ENCODE measurements at regions not wholly inside any gene's neighbourhood (a gene's known extent, or its start where the extent isn't known, plus 50 kb on each side); places are given as distances from the start of the nearest gene placed in this dataset.
"Not testable (repeated sequence)": the region's sequence is repeated elsewhere in the genome, so short reads cannot be mapped to it uniquely, and the experiment has no call there.

GRCh38 chr2:226544596-226545210, 254.9 kb downstream of the IRS1 start:
- Mint-ChIP-seq H3K27ac (no peak overlapping the region), H3K9me3 (peaks cover 0 to 5% (median 0%) of the 10 kb centered on the region in 5 donors), H3K4me1 (no peaks in the 10 kb centered on the region), H3K27me3 (peaks cover 2 to 22% of the 10 kb centered on the region in 2 donors), H3K36me3 (no peaks in the 10 kb centered on the region), H3K4me3 (no peak overlapping the region)
- no peaks in the 10 kb centered on the region for H3K4me1 ChIP-seq (ENCODE audit: insufficient read depth, low read length)
- H3K4me3 ChIP-seq (ENCODE audit: low read length), result no peak overlapping the region
- no peak for DNase-seq
- H3K27ac ChIP-seq (ENCODE audit: low read depth, low read length), result no peak overlapping the region
- CTCF ChIA-PET, result no interaction called here
- POLR2A ChIA-PET, result no interaction called here
- H3K9me3 ChIP-seq (ENCODE audit: low read length), result no peaks in the 10 kb centered on the region
- no peaks in the 10 kb centered on the region for H3K27me3 ChIP-seq (ENCODE audit: insufficient read depth, low read length, poor library complexity, severe bottlenecking)
- no peaks in the 10 kb centered on the region for H3K36me3 ChIP-seq (ENCODE audit: insufficient read depth, low read length)

- H3K27ac ChIP-seq (ENCODE audit: low read depth, low read length), result no peak overlapping the region
- no peaks in the 10 kb centered on the region for H3K36me3 ChIP-seq (ENCODE audit: insufficient read depth, low read length)
- Mint-ChIP-seq H3K36me3 (no peaks in the 10 kb centered on the region), H3K4me3 (no peak overlapping the region), H3K9me3 (peaks cover 0 to 2% (median 0%) of the 10 kb centered on the region in 5 donors), H3K27me3 (peaks cover 1 to 18% of the 10 kb centered on the region in 2 donors), H3K27ac (no peak overlapping the region), H3K4me1 (no peaks in the 10 kb centered on the region)
- no peak overlapping the region for H3K4me3 ChIP-seq (ENCODE audit: low read length)
- H3K4me1 ChIP-seq (ENCODE audit: insufficient read depth, low read length), result no peaks in the 10 kb centered on the region
- no peaks in the 10 kb centered on the region for H3K27me3 ChIP-seq (ENCODE audit: insufficient read depth, low read length, poor library complexity, severe bottlenecking)
- H3K9me3 ChIP-seq (ENCODE audit: low read length), result no peaks in the 10 kb centered on the region
- no peak for DNase-seq
- ChIA-PET CTCF (no interaction called here), POLR2A (no interaction called here)
Observed at GRCh38 chr2:226540204-226540994, 259.2 kb downstream of the IRS1 start.

- Histone ChIP-seq H3K4me3 (ENCODE audit: low read length) (no peak overlapping the region), H3K36me3 (ENCODE audit: insufficient read depth, low read length) (no peaks in the 10 kb centered on the region), H3K27ac (ENCODE audit: low read depth, low read length) (no peak overlapping the region), H3K4me1 (ENCODE audit: insufficient read depth, low read length) (no peaks in the 10 kb centered on the region), H3K9me3 (ENCODE audit: low read length) (no peaks in the 10 kb centered on the region), H3K27me3 (ENCODE audit: insufficient read depth, low read length, poor library complexity, severe bottlenecking) (no peaks in the 10 kb centered on the region)
- Mint-ChIP-seq H3K27ac (no peak overlapping the region), H3K4me3 (no peak overlapping the region), H3K9me3 (peaks cover 0 to 2% (median 0%) of the 10 kb centered on the region in 5 donors), H3K36me3 (no peaks in the 10 kb centered on the region), H3K4me1 (no peaks in the 10 kb centered on the region), H3K27me3 (no peaks in the 10 kb centered on the region)
- ChIA-PET CTCF (interaction anchor here (1.0 kb wide), 1 partner anchor 25 kb away, joined by 3 read pairs; no protein-coding TSS in a partner anchor), POLR2A (no interaction called here)
- no peak for DNase-seq
Observed at GRCh38 chr2:226536410-226536809, 263.2 kb downstream of the IRS1 start.

- H3K27me3 Mint-ChIP-seq; H3K27ac ChIP-seq (ENCODE audit: low read depth, low read length); H3K9me3 ChIP-seq (ENCODE audit: low read length); CTCF ChIA-PET; H3K4me1 ChIP-seq (ENCODE audit: insufficient read depth, low read length); H3K27me3 ChIP-seq (ENCODE audit: insufficient read depth, low read length, poor library complexity, severe bottlenecking); H3K36me3 Mint-ChIP-seq; H3K27ac Mint-ChIP-seq; H3K9me3 Mint-ChIP-seq; DNase-seq; H3K36me3 ChIP-seq (ENCODE audit: insufficient read depth, low read length); H3K4me3 ChIP-seq (ENCODE audit: low read length); POLR2A ChIA-PET; H3K4me1 Mint-ChIP-seq; H3K4me3 Mint-ChIP-seq: not testable (repeated sequence)
Observed at GRCh38 chr2:226532976-226533375, 266.6 kb downstream of the IRS1 start.

DNA sequence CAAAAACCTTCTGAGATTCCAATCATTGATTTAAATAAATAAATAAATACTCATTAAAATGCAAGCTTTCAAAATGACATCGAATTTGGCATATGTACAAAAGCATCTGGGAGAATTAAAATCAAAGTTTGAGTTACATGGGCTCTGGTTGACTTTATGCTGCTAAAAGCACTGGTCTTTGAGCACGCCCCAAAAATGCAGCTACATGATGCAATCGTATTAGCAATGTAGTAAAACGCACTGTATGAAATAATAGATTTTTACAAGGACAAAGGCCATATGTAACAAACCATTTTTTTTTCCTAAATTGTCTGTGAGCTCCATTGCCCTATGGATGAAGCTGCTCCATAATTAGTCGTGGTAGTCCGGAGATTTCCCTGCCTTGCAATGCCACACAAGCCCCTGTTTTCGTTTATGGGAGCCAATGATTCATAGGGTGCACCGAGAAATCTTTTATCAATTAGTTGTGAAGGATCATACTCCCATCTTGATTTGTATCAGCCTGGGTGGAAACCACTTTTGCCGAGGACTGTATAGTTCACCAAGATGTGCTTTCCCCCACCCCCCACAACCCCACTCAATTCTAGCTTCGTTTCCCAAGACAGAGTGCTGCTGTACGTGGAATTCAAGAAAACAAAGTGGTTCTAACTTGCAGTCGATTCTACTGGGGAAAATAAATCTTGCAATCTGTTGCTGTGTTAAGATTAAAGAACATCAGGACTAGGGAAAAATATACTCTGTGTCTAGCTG, 268.4 kb downstream of the IRS1 start:
- H3K36me3 ChIP-seq (ENCODE audit: insufficient read depth, low read length), result no peaks in the 10 kb centered on the region
- H3K27me3 ChIP-seq (ENCODE audit: insufficient read depth, low read length, poor library complexity, severe bottlenecking), result no peaks in the 10 kb centered on the region
- no peak overlapping the region for H3K4me3 ChIP-seq (ENCODE audit: low read length)
- Mint-ChIP-seq H3K4me1 (no peaks in the 10 kb centered on the region), H3K9me3 (no peaks in the 10 kb centered on the region), H3K27me3 (no peaks in the 10 kb centered on the region), H3K4me3 (no peak overlapping the region), H3K27ac (no peak overlapping the region), H3K36me3 (no peaks in the 10 kb centered on the region)
- POLR2A ChIA-PET, result no interaction called here
- H3K9me3 ChIP-seq (ENCODE audit: low read length), result no peaks in the 10 kb centered on the region
- no peaks in the 10 kb centered on the region for H3K4me1 ChIP-seq (ENCODE audit: insufficient read depth, low read length)
- no peak overlapping the region for H3K27ac ChIP-seq (ENCODE audit: low read depth, low read length)
- CTCF ChIA-PET, result no interaction called here
- no peak for DNase-seq

DNA sequence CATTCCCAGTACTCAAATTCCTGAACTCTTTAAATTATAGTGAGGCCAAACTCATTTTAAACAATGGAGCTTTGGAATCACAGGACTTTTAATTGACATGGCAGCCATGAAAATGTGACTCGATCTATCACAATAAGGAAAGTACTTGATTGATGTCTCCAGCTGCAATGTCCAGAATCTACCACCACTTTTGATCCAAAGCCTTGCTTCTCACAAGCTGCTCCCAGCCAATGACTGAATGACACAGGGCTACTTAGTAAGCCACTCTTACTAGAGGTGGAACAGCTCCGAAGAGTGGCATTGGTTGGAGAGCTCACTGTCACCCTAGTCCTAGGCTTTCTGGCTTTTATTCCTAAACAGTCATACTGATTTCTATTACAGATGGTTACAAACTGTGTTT, 270.1 kb downstream of the IRS1 start:
- no peak overlapping the region for H3K27ac Mint-ChIP-seq
- no peak overlapping the region for H3K4me3 ChIP-seq (ENCODE audit: low read length)
- H3K27ac ChIP-seq (ENCODE audit: low read depth, low read length), result no peak overlapping the region
- no peaks in the 10 kb centered on the region for H3K4me1 ChIP-seq (ENCODE audit: insufficient read depth, low read length)
- H3K36me3 ChIP-seq (ENCODE audit: insufficient read depth, low read length), result no peaks in the 10 kb centered on the region
- no peaks in the 10 kb centered on the region for H3K9me3 Mint-ChIP-seq
- no peaks in the 10 kb centered on the region for H3K9me3 ChIP-seq (ENCODE audit: low read length)
- no peak overlapping the region for H3K4me3 Mint-ChIP-seq
- H3K36me3 Mint-ChIP-seq, result no peaks in the 10 kb centered on the region
- ChIA-PET CTCF (no interaction called here), POLR2A (no interaction called here)
- no peak for DNase-seq
- no peaks in the 10 kb centered on the region for H3K27me3 ChIP-seq (ENCODE audit: insufficient read depth, low read length, poor library complexity, severe bottlenecking)
- peaks cover 0 to 1% of the 10 kb centered on the region in 2 donors for H3K27me3 Mint-ChIP-seq
- H3K4me1 Mint-ChIP-seq, result no peaks in the 10 kb centered on the region

GRCh38 chr2:226526716-226527115, 272.9 kb downstream of the IRS1 start:
- ChIA-PET POLR2A (no interaction called here), CTCF (no interaction called here)
- Histone ChIP-seq H3K9me3 (ENCODE audit: low read length) (no peaks in the 10 kb centered on the region), H3K36me3 (ENCODE audit: insufficient read depth, low read length) (no peaks in the 10 kb centered on the region), H3K27ac (ENCODE audit: low read depth, low read length) (no peak overlapping the region), H3K4me1 (ENCODE audit: insufficient read depth, low read length) (no peaks in the 10 kb centered on the region), H3K4me3 (ENCODE audit: low read length) (no peak overlapping the region), H3K27me3 (ENCODE audit: insufficient read depth, low read length, poor library complexity, severe bottlenecking) (no peaks in the 10 kb centered on the region)
- Mint-ChIP-seq H3K4me1 (no peaks in the 10 kb centered on the region), H3K36me3 (no peaks in the 10 kb centered on the region), H3K27ac (no peak overlapping the region), H3K9me3 (no peaks in the 10 kb centered on the region), H3K4me3 (no peak overlapping the region), H3K27me3 (peaks cover 0 to 4% of the 10 kb centered on the region in 2 donors)
- DNase-seq, result no peak

GRCh38 chr2:226524381-226524843, 275.2 kb downstream of the IRS1 start:
- no peaks in the 10 kb centered on the region for H3K36me3 Mint-ChIP-seq
- ChIA-PET POLR2A (no interaction called here), CTCF (no interaction called here)
- no peaks in the 10 kb centered on the region for H3K9me3 ChIP-seq (ENCODE audit: low read length)
- no peak overlapping the region for H3K4me3 ChIP-seq (ENCODE audit: low read length)
- no peak overlapping the region for H3K4me3 Mint-ChIP-seq
- no peaks in the 10 kb centered on the region for H3K36me3 ChIP-seq (ENCODE audit: insufficient read depth, low read length)
- H3K27me3 Mint-ChIP-seq, result peaks cover 0 to 4% of the 10 kb centered on the region in 2 donors
- no peaks in the 10 kb centered on the region for H3K4me1 ChIP-seq (ENCODE audit: insufficient read depth, low read length)
- H3K4me1 Mint-ChIP-seq, result no peaks in the 10 kb centered on the region
- H3K27ac ChIP-seq (ENCODE audit: low read depth, low read length), result no peak overlapping the region
- H3K9me3 Mint-ChIP-seq, result peaks cover 0 to 2% (median 0%) of the 10 kb centered on the region in 5 donors
- DNase-seq, result no peak
- H3K27me3 ChIP-seq (ENCODE audit: insufficient read depth, low read length, poor library complexity, severe bottlenecking), result no peaks in the 10 kb centered on the region
- no peak overlapping the region for H3K27ac Mint-ChIP-seq

All from CD8-positive, alpha-beta memory T cell (primary cell).